H1 (cell line): ENCODE measurements at regions not wholly inside any gene's neighbourhood (a gene's known extent, or its start where the extent isn't known, plus 50 kb on each side); places are given as distances from the start of the nearest gene placed in this dataset.

ENCODE experiments used
- CTCF ChIA-PET: fragments of 300-600 bp; sonication (Branson Sonifier 250); formaldehyde crosslinking; loops from one replicate; lab custom pipeline; 2021; ENCODE audit not compliant: partially characterized antibody; lab: Charles Lee
- POLR2A ChIA-PET: fragments of 300-600 bp; sonication (Branson Sonifier 250); formaldehyde crosslinking; loops from one replicate; lab custom pipeline; 2021; ENCODE audit warnings: inconsistent platforms; ENCODE audit not compliant: partially characterized antibody; lab: Charles Lee
- DNase-seq, 2 experiments: peaks; one replicate each; pipeline versions ENCODE4 v3.0.0 to v3.0.0-alpha.2; 2010 to 2022; ENCODE audit warnings: low spot score in 2 of 2, low read depth in 1 of 2, mixed read lengths in 1 of 2
- FAIRE-seq: peaks from 2 replicates; lab custom pipeline; 2011; peaks lifted over from hg19 to GRCh38; lab: Jason Lieb, UNC
- H2AFZ ChIP-seq: 2 replicates; pipeline ENCODE4 v1.8.1; 2012; ENCODE audit warnings: low read length, inconsistent platforms
- H2AK5ac ChIP-seq: 2 replicates; pipeline ENCODE4 v1.6.1; 2013; ENCODE audit warnings: low read depth, low read length
- H2BK120ac ChIP-seq: replicated peaks from 2 replicates; pipeline ENCODE3; 2013; ENCODE audit warnings: low read depth, low read length, inconsistent platforms
- H2BK12ac ChIP-seq: 2 replicates; pipeline ENCODE4 v1.6.1; 2013; ENCODE audit warnings: low read depth, low read length
- H2BK15ac ChIP-seq: 2 replicates; pipeline ENCODE4 v1.6.1; 2013; ENCODE audit warnings: low read length
- H2BK20ac ChIP-seq: 2 replicates; pipeline ENCODE4 v1.6.1; 2013; ENCODE audit warnings: low read length
- H2BK5ac ChIP-seq: 2 replicates; pipeline ENCODE4 v1.6.1; 2013; ENCODE audit warnings: low read depth, low read length
- H3K14ac ChIP-seq: 2 replicates; pipeline ENCODE4 v1.6.1; 2013; ENCODE audit warnings: inconsistent platforms; ENCODE audit not compliant: insufficient read length
- H3K18ac ChIP-seq: 2 replicates; pipeline ENCODE4 v1.6.1; 2013; ENCODE audit warnings: low read length; ENCODE audit errors: extremely low read depth
- H3K23ac ChIP-seq: 2 replicates; pipeline ENCODE4 v1.6.1; 2013; ENCODE audit warnings: inconsistent platforms; ENCODE audit not compliant: insufficient read length
- H3K23me2 ChIP-seq: 2 replicates; pipeline ENCODE4 v1.6.1; 2013; ENCODE audit warnings: low read depth, low read length
- H3K27ac ChIP-seq: 2 replicates; pipeline ENCODE4 v1.6.1; 2011; ENCODE audit warnings: low read depth, low read length, inconsistent platforms
- H3K27me3 ChIP-seq, 4 experiments: replicated peaks in 1 of 4; 1 replicate in 1 of 4; 2 replicates in 3 of 4; pipeline versions ENCODE4 v1.6.1 to v1.8.1; 2011 to 2013; ENCODE audit warnings: low read length in 3 of 4, mild to moderate bottlenecking in 3 of 4, inconsistent platforms in 2 of 4, mixed read lengths in 2 of 4, moderate library complexity in 1 of 4; ENCODE audit not compliant: control insufficient read depth in 3 of 4, insufficient read depth in 3 of 4; ENCODE audit errors: extremely low read depth in 1 of 4
- H3K36me3 ChIP-seq, 4 experiments: 2 replicates each; pipeline versions ENCODE4 v1.6.1 to v1.8.1; 2011 to 2013; ENCODE audit warnings: mild to moderate bottlenecking in 4 of 4, low read length in 3 of 4, moderate library complexity in 2 of 4, control low read depth in 1 of 4, inconsistent platforms in 1 of 4; ENCODE audit not compliant: insufficient read depth in 4 of 4, control insufficient read depth in 2 of 4
- H3K4ac ChIP-seq: replicated peaks from 2 replicates; pipeline ENCODE3; 2013; ENCODE audit warnings: low read length, low read depth, mixed read lengths, inconsistent platforms; ENCODE audit not compliant: insufficient read length
- H3K4me1 ChIP-seq, 4 experiments: replicated peaks in 1 of 4; 1 replicate in 1 of 4; 2 replicates in 3 of 4; pipeline versions ENCODE4 v1.6.1 to v1.8.1; 2011 to 2013; ENCODE audit warnings: low read length in 3 of 4, inconsistent platforms in 2 of 4, mixed read lengths in 1 of 4; ENCODE audit not compliant: insufficient read depth in 4 of 4, control insufficient read depth in 3 of 4
- H3K4me2 ChIP-seq, 2 experiments: 2 replicates each; pipeline versions ENCODE4 v1.6.1 to v1.8.1; 2011 to 2013; ENCODE audit warnings: low read depth in 2 of 2, low read length in 2 of 2, control low read depth in 1 of 2, inconsistent platforms in 1 of 2, mild to moderate bottlenecking in 1 of 2; ENCODE audit not compliant: insufficient read depth in 1 of 2
- H3K4me3 ChIP-seq, 4 experiments: fragments of 200-600, 300-600 bp in 1 of 4; sonication (generic), shearing (Covaris generic), sonication (Bioruptor Twin) in 1 of 4; 2 replicates each; pipeline versions ENCODE4 v1.5.1 to v1.8.1; 2011 to 2016; ENCODE audit warnings: low read length in 4 of 4, low read depth in 3 of 4, control low read depth in 2 of 4, inconsistent platforms in 2 of 4, mild to moderate bottlenecking in 2 of 4, mixed read lengths in 1 of 4, moderate library complexity in 1 of 4; ENCODE audit not compliant: insufficient read depth in 2 of 4; ENCODE audit errors: extremely low read depth in 1 of 4
- H3K56ac ChIP-seq: replicated peaks from 2 replicates; pipeline ENCODE3; 2013; ENCODE audit warnings: low read depth, mild to moderate bottlenecking, mixed read lengths, low read length, inconsistent platforms; ENCODE audit not compliant: insufficient read length
- H3K79me1 ChIP-seq: 2 replicates; pipeline ENCODE4 v1.6.1; 2013; ENCODE audit warnings: low read depth, low read length, control low read depth
- H3K79me2 ChIP-seq, 2 experiments: 2 replicates each; pipeline versions ENCODE4 v1.6.1 to v1.8.1; 2012 to 2013; ENCODE audit warnings: low read length in 2 of 2, mild to moderate bottlenecking in 2 of 2, inconsistent platforms in 1 of 2; ENCODE audit not compliant: insufficient read depth in 2 of 2, control insufficient read depth in 1 of 2
- H3K9ac ChIP-seq, 4 experiments: replicated peaks in 1 of 4; 1 replicate in 1 of 4; 2 replicates in 3 of 4; pipeline versions ENCODE4 v1.6.1 to v1.8.1; 2011 to 2013; ENCODE audit warnings: low read depth in 3 of 4, low read length in 3 of 4, control low read depth in 2 of 4, mild to moderate bottlenecking in 2 of 4, moderate library complexity in 2 of 4, inconsistent platforms in 1 of 4; ENCODE audit errors: extremely low read depth in 1 of 4
- H3K9me3 ChIP-seq, 2 experiments: 2 replicates each; pipeline versions ENCODE4 v1.6.1 to v1.8.1; 2012 to 2013; ENCODE audit warnings: mild to moderate bottlenecking in 2 of 2, moderate library complexity in 2 of 2, control low read depth in 1 of 2, inconsistent platforms in 1 of 2, low read depth in 1 of 2, low read length in 1 of 2, mixed read lengths in 1 of 2; ENCODE audit not compliant: insufficient read depth in 2 of 2
- H4K20me1 ChIP-seq, 2 experiments: replicated peaks in 1 of 2; 2 replicates each; pipeline versions ENCODE3 to v1.8.1; 2011 to 2013; ENCODE audit warnings: inconsistent platforms in 2 of 2, low read length in 2 of 2, mild to moderate bottlenecking in 1 of 2; ENCODE audit not compliant: insufficient read depth in 2 of 2, control insufficient read depth in 1 of 2
- H4K5ac ChIP-seq: 2 replicates; pipeline ENCODE4 v1.6.1; 2013; ENCODE audit warnings: low read length, low read depth, mixed read lengths, inconsistent platforms; ENCODE audit not compliant: insufficient read length
- H4K8ac ChIP-seq: 2 replicates; pipeline ENCODE4 v1.8.0; 2013; ENCODE audit warnings: mild to moderate bottlenecking, moderate library complexity, low read length, inconsistent platforms; ENCODE audit not compliant: insufficient read depth; ENCODE audit errors: extremely low read depth
- H4K91ac ChIP-seq: replicated peaks from 2 replicates; pipeline ENCODE3; 2013; ENCODE audit warnings: low read length, mixed read lengths, inconsistent platforms; ENCODE audit not compliant: insufficient read length
- BACH1 ChIP-seq: IDR thresholded peaks from 2 replicates; pipeline ENCODE4 v1.6.1; 2012; ENCODE audit warnings: low read length, improper control_type of control experiment
- CBX5 ChIP-seq: fragments of 300-800, 300-1000 bp; sonication (generic); IDR thresholded peaks from 2 replicates; pipeline ENCODE4 v1.7.1; 2016; ENCODE audit warnings: antibody characterized with exemption, low read length, low read depth
- E2F6 ChIP-seq: IDR thresholded peaks from 2 replicates; pipeline ENCODE4 v1.6.1; 2012; ENCODE audit warnings: inconsistent platforms
- EP300 ChIP-seq, 2 experiments: IDR thresholded peaks; 1 replicate in 1 of 2; 2 replicates in 1 of 2; pipeline ENCODE4 v1.6.1; 2011 to 2012; ENCODE audit warnings: low read depth in 2 of 2, low read length in 2 of 2, mild to moderate bottlenecking in 2 of 2, borderline replicate concordance in 1 of 2, inconsistent platforms in 1 of 2, moderate library complexity in 1 of 2
- JUN ChIP-seq: IDR thresholded peaks from 2 replicates; pipeline ENCODE4 v1.6.1; 2011; ENCODE audit warnings: low read depth, mild to moderate bottlenecking, improper control_type of control experiment, low read length
- KDM4A ChIP-seq: IDR thresholded peaks from one replicate; pipeline ENCODE4 v1.7.1; 2012; ENCODE audit warnings: low read depth, mild to moderate bottlenecking, moderate library complexity, low read length, inconsistent platforms; ENCODE audit not compliant: severe bottlenecking
- PHF8 ChIP-seq: fragments of 200-600 bp; sonication (generic); conservative IDR thresholded peaks from 2 replicates; pipeline ENCODE4 v1.7.1; 2012; ENCODE audit warnings: low read depth, mild to moderate bottlenecking, inconsistent platforms, low read length, moderate library complexity
- RNF2 ChIP-seq: fragments of 200-900, 300-1000 bp; sonication (generic); IDR thresholded peaks from 2 replicates; pipeline ENCODE4 v1.7.1; 2016; ENCODE audit warnings: borderline replicate concordance, low read depth, mild to moderate bottlenecking, antibody characterized with exemption, low read length; ENCODE audit not compliant: poor library complexity, severe bottlenecking; ENCODE audit errors: missing control alignments
- SP1 ChIP-seq: IDR thresholded peaks from 2 replicates; pipeline ENCODE4 v1.6.1; 2011; ENCODE audit warnings: low read depth, low read length
- YY1 ChIP-seq: IDR thresholded peaks from 2 replicates; pipeline ENCODE4 v1.6.1; 2011; ENCODE audit warnings: low read depth, mild to moderate bottlenecking, low read length
- WGBS, 2 experiments: shearing (Covaris generic) in 1 of 2; methylation state at CpG; one replicate each; pipeline versions ENCODE4 v1.1.6 to v1.1.7; 2013 to 2015; ENCODE audit warnings: low lambda C conversion rate in 2 of 2, mixed read lengths in 2 of 2, inconsistent platforms in 1 of 2, low coverage in 1 of 2, missing lambda C conversion rate in 1 of 2; ENCODE audit not compliant: insufficient replicate concordance in 2 of 2, insufficient coverage in 1 of 2, insufficient read length in 1 of 2; ENCODE audit errors: extremely low coverage in 1 of 2, missing lambda C conversion rate in 1 of 2; 5-methylcytosine and 5-hydroxymethylcytosine counted together
- TF ChIP-seq, protein P1 (sequence below): IDR thresholded peaks from 2 replicates; pipeline ENCODE4 v1.6.1; 2012; ENCODE audit warnings: low read length, inconsistent platforms

- H2AFZ ChIP-seq, result no peak overlapping the region
- H4K5ac ChIP-seq, result no peak overlapping the region
- H3K9ac ChIP-seq, result no peak overlapping the region
- peaks cover 0 to 68% (median 5%) of the 10 kb centered on the region in 4 experiments; a peak in 6 of 8 replicates for H3K36me3 ChIP-seq
- H3K18ac ChIP-seq, result no peak overlapping the region
- H4K91ac ChIP-seq, result no peak overlapping the region
- no peak overlapping the region for H2BK120ac ChIP-seq
- no peak overlapping the region for H3K4ac ChIP-seq
- H3K23me2 ChIP-seq, result no peaks in the 10 kb centered on the region
- no peak overlapping the region for H4K8ac ChIP-seq
- no peaks in the 10 kb centered on the region for H3K9me3 ChIP-seq
- H3K79me1 ChIP-seq, result no peaks in the 10 kb centered on the region
- no peak overlapping the region for H3K4me3 ChIP-seq
- no peaks in the 10 kb centered on the region for H3K79me2 ChIP-seq
- H2BK20ac ChIP-seq, result no peak overlapping the region
- ChIA-PET CTCF (interaction anchor here (0.6 to 1.7 kb wide), 6 partner anchors 21 to 552 kb away, joined by 3 to 8 read pairs (median 4); no protein-coding TSS in a partner anchor), POLR2A (interaction anchor here (1.7 to 39.1 kb wide), 7 partner anchors 10 to 59 kb away, joined by 4 to 1024 read pairs (median 21); partner anchors contain the start of gene PIM1)
- no peak overlapping the region for H3K23ac ChIP-seq
- H3K4me1 ChIP-seq, result no peaks in the 10 kb centered on the region; a peak in 1 of 7 replicates
- H3K27me3 ChIP-seq, result no peaks in the 10 kb centered on the region
- H3K14ac ChIP-seq, result no peak overlapping the region
- H3K4me2 ChIP-seq, result no peak overlapping the region
- H2BK15ac ChIP-seq, result no peak overlapping the region
- no peak overlapping the region for H2BK5ac ChIP-seq
- no peak overlapping the region for H2AK5ac ChIP-seq
- DNase-seq (no peak), FAIRE-seq (no peak)
- WGBS, 2 experiments, result 93% methylated on average over 4 of the region's 4 CpGs; no CpG with 5 or more reads in 1 of the 2 experiments
- peaks cover 0 to 4% of the 10 kb centered on the region in 2 experiments for H4K20me1 ChIP-seq
- no peak overlapping the region for H3K56ac ChIP-seq
- H3K27ac ChIP-seq, result no peak overlapping the region
- no peak overlapping the region for H2BK12ac ChIP-seq
- TF ChIP-seq E2F6, result no peak
- TF ChIP-seq JUN, result no peak
- no peak for TF ChIP-seq BACH1
- no peak for TF ChIP-seq CBX5
- no peak for TF ChIP-seq YY1
- TF ChIP-seq, protein P1, sequence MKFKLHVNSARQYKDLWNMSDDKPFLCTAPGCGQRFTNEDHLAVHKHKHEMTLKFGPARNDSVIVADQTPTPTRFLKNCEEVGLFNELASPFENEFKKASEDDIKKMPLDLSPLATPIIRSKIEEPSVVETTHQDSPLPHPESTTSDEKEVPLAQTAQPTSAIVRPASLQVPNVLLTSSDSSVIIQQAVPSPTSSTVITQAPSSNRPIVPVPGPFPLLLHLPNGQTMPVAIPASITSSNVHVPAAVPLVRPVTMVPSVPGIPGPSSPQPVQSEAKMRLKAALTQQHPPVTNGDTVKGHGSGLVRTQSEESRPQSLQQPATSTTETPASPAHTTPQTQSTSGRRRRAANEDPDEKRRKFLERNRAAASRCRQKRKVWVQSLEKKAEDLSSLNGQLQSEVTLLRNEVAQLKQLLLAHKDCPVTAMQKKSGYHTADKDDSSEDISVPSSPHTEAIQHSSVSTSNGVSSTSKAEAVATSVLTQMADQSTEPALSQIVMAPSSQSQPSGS, result no peak
- TF ChIP-seq EP300 (IDR thresholded peaks at IDR 0.05; ENCODE audit: borderline replicate concordance in 1 of 2, low read depth in 2 of 2, low read length in 2 of 2), result no peak
- TF ChIP-seq PHF8, result no peak
- TF ChIP-seq KDM4A, result no peak
- TF ChIP-seq SP1, result no peak
- no peak for TF ChIP-seq RNF2
Observed at GRCh38 chr6:37113976-37114375, 56.0 kb upstream of the PIM1 start.
